ENCODE measurements at regions not wholly inside any gene's neighbourhood (a gene's known extent, or its start where the extent isn't known, plus 50 kb on each side); places are given as distances from the start of the nearest gene placed in this dataset.

GRCh38 chr2:80830891-80831290, 526.3 kb upstream of the LRRTM1 start:
- Histone ChIP-seq H3K4me1 (ENCODE audit: insufficient read depth, low read length, poor library complexity, severe bottlenecking) (no peaks in the 10 kb centered on the region), H3K4me3 (ENCODE audit: low read depth, low read length, poor library complexity, severe bottlenecking) (no peak overlapping the region), H3K27me3 (replicated peaks; ENCODE audit: insufficient read depth, low read depth, low read length, poor library complexity) (no peaks in the 10 kb centered on the region), H3K36me3 (ENCODE audit: insufficient read depth, low read length, poor library complexity, severe bottlenecking) (no peaks in the 10 kb centered on the region), H3K9me3 (ENCODE audit: low read depth, low read length, poor library complexity, severe bottlenecking) (peaks cover 37% of the 10 kb centered on the region), H3K27ac (ENCODE audit: low read depth, low read length, poor library complexity, severe bottlenecking) (no peak overlapping the region)
- POLR2A ChIA-PET (ENCODE audit: low non-redundant PET): no interaction called here
- intact Hi-C loops (cut with micrococcal nuclease; ENCODE audit: unreplicated experiment): no loop called here
- TF ChIP-seq CTCF (conservative IDR thresholded peaks at IDR 0.05; ENCODE audit: low read depth, low read length) (no peak), EZH2 (IDR thresholded peaks at IDR 0.05; ENCODE audit: borderline replicate concordance, low read depth, low read length, poor library complexity, severe bottlenecking) (no peak)
- no peak for DNase-seq (ENCODE audit: low spot score)
- CTCF ChIA-PET: no interaction called here
- no TSS peak for BruUV-seq (replicated peaks)

GRCh38 chr2:80822999-80823398, 518.4 kb upstream of the LRRTM1 start:
- Histone ChIP-seq H3K9me3 (ENCODE audit: low read depth, low read length, poor library complexity, severe bottlenecking) (peaks cover 43% of the 10 kb centered on the region), H3K36me3 (ENCODE audit: insufficient read depth, low read length, poor library complexity, severe bottlenecking) (no peaks in the 10 kb centered on the region), H3K4me3 (ENCODE audit: low read depth, low read length, poor library complexity, severe bottlenecking) (no peak overlapping the region), H3K4me1 (ENCODE audit: insufficient read depth, low read length, poor library complexity, severe bottlenecking) (no peaks in the 10 kb centered on the region), H3K27me3 (replicated peaks; ENCODE audit: insufficient read depth, low read depth, low read length, poor library complexity) (no peaks in the 10 kb centered on the region), H3K27ac (ENCODE audit: low read depth, low read length, poor library complexity, severe bottlenecking) (no peak overlapping the region)
- BruUV-seq (replicated peaks): no TSS peak
- intact Hi-C loops (cut with micrococcal nuclease; ENCODE audit: unreplicated experiment): no loop called here
- TF ChIP-seq CTCF (conservative IDR thresholded peaks at IDR 0.05; ENCODE audit: low read depth, low read length): no peak
- TF ChIP-seq EZH2 (IDR thresholded peaks at IDR 0.05; ENCODE audit: borderline replicate concordance, low read depth, low read length, poor library complexity, severe bottlenecking): no peak
- CTCF ChIA-PET: no interaction called here
- POLR2A ChIA-PET (ENCODE audit: low non-redundant PET): no interaction called here
- DNase-seq (ENCODE audit: low spot score): no peak

- no TSS peak for BruUV-seq (replicated peaks)
- Histone ChIP-seq H3K27ac (ENCODE audit: low read depth, low read length, poor library complexity, severe bottlenecking) (no peak overlapping the region), H3K4me1 (ENCODE audit: insufficient read depth, low read length, poor library complexity, severe bottlenecking) (no peaks in the 10 kb centered on the region), H3K36me3 (ENCODE audit: insufficient read depth, low read length, poor library complexity, severe bottlenecking) (no peaks in the 10 kb centered on the region), H3K9me3 (ENCODE audit: low read depth, low read length, poor library complexity, severe bottlenecking) (peaks cover 30% of the 10 kb centered on the region), H3K4me3 (ENCODE audit: low read depth, low read length, poor library complexity, severe bottlenecking) (no peak overlapping the region), H3K27me3 (replicated peaks; ENCODE audit: insufficient read depth, low read depth, low read length, poor library complexity) (no peaks in the 10 kb centered on the region)
- TF ChIP-seq EZH2 (IDR thresholded peaks at IDR 0.05; ENCODE audit: borderline replicate concordance, low read depth, low read length, poor library complexity, severe bottlenecking): no peak
- TF ChIP-seq CTCF (conservative IDR thresholded peaks at IDR 0.05; ENCODE audit: low read depth, low read length): no peak
- intact Hi-C loops (cut with micrococcal nuclease; ENCODE audit: unreplicated experiment): no loop called here
- no peak for DNase-seq (ENCODE audit: low spot score)
- ChIA-PET POLR2A (ENCODE audit: low non-redundant PET) (no interaction called here), CTCF (no interaction called here)
Observed at GRCh38 chr2:80815259-80815658, 510.7 kb upstream of the LRRTM1 start.

Data from A673 (cell line).